AG08396 (cell line): ENCODE measurements at regions not wholly inside any gene's neighbourhood (a gene's known extent, or its start where the extent isn't known, plus 50 kb on each side); places are given as distances from the start of the nearest gene placed in this dataset.
A peak's percentile ranks its signal among the peaks of the same experiment; 100 is the strongest.

Experiments
- DNase-seq: peaks from one replicate; pipeline ENCODE4 v3.0.0; 2012; ENCODE audit warnings: low spot score, mixed read lengths

GRCh38 chr13:50682002-50682401 is 161.5 kb downstream of the DLEU7 start:
- no peak for DNase-seq

- no peak for DNase-seq
Observed at GRCh38 chr13:50682966-50683365, 160.5 kb downstream of the DLEU7 start.

GRCh38 chr13:50684366-50684765 is 159.1 kb downstream of the DLEU7 start:
- DNase-seq: no peak

GRCh38 chr13:50685491-50685890 is 158.0 kb downstream of the DLEU7 start:
- DNase-seq: no peak

- DNase-seq: no peak
Observed at GRCh38 chr13:50685956-50686355, 157.5 kb downstream of the DLEU7 start.

- no peak for DNase-seq
Observed at GRCh38 chr13:50686551-50686950, 156.9 kb downstream of the DLEU7 start.

- no peak for DNase-seq
Observed at GRCh38 chr13:50687545-50687944, 155.9 kb downstream of the DLEU7 start.

GRCh38 chr13:50690006-50690405 is 153.5 kb downstream of the DLEU7 start:
- DNase-seq: no peak

- DNase-seq: no peak
Observed at GRCh38 chr13:50691176-50691680, 152.3 kb downstream of the DLEU7 start.

- DNase-seq: no peak
Observed at GRCh38 chr13:50691681-50692263, 151.7 kb downstream of the DLEU7 start.

- DNase-seq: no peak
Observed at GRCh38 chr13:50692396-50692915, 151.0 kb downstream of the DLEU7 start.

GRCh38 chr13:50693727-50694126 is 149.8 kb downstream of the DLEU7 start:
- DNase-seq: peak; percentile 23

- DNase-seq: no peak
Observed at GRCh38 chr13:50697746-50698539, 145.5 kb downstream of the DLEU7 start.

GRCh38 chr13:50699874-50700663 is 143.4 kb downstream of the DLEU7 start:
- DNase-seq: no peak

GRCh38 chr13:50700664-50701305 is 142.7 kb downstream of the DLEU7 start:
- no peak for DNase-seq

- DNase-seq: no peak
Observed at GRCh38 chr13:50701469-50701868, 142.0 kb downstream of the DLEU7 start.

- no peak for DNase-seq
Observed at GRCh38 chr13:50706505-50706904, 137.0 kb downstream of the DLEU7 start.

- DNase-seq: no peak
Observed at GRCh38 chr13:50707628-50708027, 135.9 kb downstream of the DLEU7 start.

GRCh38 chr13:50708461-50708860 is 135.0 kb downstream of the DLEU7 start:
- no peak for DNase-seq

GRCh38 chr13:50709058-50709457 is 134.4 kb downstream of the DLEU7 start:
- no peak for DNase-seq

GRCh38 chr13:50711131-50711815 is 132.2 kb downstream of the DLEU7 start:
- no peak for DNase-seq
